Stimulated activated CD4-positive, alpha-beta T cell treated with anti-CD3 and anti-CD28 coated beads, TNF-alpha, amount 100 ng/mL, for 1 hour (primary cell): ENCODE measurements at regions not wholly inside any gene's neighbourhood (a gene's known extent, or its start where the extent isn't known, plus 50 kb on each side); places are given as distances from the start of the nearest gene placed in this dataset.
"Not testable (repeated sequence)": the region's sequence is repeated elsewhere in the genome, so short reads cannot be mapped to it uniquely, and the experiment has no call there.

Source experiments
- DNase-seq, 3 donors: peaks; one replicate each; pipeline ENCODE4 v3.0.0-alpha.2; 2020; ENCODE audit warnings: low read depth in 3 of 3, low spot score in 1 of 3

DNA sequence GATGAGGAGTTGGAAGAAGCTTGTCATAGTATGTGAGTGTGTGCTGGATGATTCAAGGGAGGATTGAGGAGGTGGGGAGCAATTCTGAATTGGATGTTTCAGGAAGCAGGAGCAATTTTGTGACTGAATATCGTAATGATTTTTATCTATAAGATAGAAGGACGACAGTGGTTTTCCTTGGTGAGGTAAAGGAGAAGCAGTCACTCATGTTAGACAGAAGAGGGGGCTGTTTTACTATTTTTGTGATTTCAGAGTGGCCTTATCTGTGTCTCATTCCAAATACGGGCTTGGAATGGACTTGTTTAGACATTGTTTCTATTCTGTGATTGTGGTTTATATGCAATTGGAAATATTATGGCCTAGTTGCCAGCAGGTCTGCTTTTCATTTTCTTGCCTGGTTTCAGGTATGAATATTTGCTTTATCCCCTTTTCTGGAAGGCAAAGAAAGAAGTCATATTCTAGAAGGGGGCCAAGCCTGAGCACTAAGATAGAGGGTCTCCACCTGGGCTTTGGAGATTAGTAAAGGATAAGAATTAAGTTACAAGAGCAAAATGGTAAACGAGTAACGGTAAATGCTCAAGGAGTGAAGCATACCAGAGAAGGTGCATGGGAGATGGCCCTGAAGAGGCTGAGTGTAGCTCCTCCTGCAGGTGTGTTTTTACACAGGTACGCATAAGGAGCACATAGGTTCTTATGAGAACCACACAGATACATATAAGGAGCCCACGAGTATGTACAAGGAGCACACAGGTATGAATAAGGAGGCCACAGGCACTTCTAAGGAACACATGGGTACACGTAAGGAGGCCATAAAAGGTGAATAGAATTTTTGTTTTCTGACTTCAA lies 124.6 kb upstream of the KCNAB1 start:
- no peak for DNase-seq

DNA sequence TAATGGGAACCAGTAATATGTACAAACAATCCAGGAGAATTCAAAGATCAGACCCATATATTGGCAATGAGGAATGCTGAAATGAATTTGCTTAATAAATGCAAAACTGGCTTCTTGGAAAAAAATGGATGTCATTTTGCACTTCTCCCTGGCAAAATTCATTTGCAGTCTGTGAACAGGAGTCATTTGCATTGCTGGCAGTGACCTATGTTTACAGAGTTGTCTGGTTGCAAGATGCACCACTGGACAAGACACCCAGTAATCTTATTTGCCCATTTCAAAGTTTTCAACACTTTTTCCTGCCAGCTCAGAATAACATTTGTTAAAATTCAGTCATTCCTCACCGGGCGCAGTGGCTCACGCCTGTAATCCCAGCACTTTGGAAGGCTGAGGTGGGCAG lies 123.5 kb upstream of the KCNAB1 start:
- DNase-seq: no peak

DNA sequence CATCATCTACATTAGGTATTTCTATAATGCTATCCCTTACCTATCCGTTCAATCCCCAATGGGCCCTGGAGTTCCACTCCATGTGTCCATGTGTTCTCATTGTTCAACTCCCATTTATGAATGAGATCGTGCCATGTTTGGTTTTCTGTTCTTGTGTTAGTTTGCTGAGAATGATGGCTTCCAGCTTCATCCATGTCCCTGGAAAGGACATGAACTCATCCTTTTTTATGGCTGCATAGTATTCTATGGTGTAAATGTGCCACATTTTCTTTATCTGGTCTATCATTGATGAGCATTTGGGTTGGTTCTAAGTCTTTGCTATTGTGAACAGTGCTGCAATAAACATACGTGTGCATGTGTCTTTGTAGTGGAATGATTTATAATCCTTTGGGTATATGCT lies 122.2 kb upstream of the KCNAB1 start:
- DNase-seq: not testable (repeated sequence)

DNA sequence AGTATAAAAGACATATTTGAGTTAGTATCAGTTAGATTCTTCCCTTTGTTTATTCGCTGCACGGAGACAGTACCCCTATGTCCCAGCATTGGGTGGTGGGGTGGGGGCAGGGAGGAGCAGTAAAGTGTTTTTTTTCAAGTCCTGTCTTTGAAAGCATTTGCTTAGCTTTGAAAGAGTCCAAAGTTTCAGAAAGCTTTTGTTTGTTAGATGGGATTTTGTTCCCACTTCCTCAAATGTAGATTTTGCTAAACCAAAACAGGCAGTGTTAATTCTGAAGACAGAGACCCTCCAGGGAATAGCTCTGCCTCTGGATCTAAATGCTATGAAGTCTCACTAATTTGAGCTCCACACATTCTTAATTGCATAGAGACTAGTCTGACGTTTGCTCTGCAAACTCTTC lies 114.6 kb upstream of the KCNAB1 start:
- DNase-seq: no peak

DNA sequence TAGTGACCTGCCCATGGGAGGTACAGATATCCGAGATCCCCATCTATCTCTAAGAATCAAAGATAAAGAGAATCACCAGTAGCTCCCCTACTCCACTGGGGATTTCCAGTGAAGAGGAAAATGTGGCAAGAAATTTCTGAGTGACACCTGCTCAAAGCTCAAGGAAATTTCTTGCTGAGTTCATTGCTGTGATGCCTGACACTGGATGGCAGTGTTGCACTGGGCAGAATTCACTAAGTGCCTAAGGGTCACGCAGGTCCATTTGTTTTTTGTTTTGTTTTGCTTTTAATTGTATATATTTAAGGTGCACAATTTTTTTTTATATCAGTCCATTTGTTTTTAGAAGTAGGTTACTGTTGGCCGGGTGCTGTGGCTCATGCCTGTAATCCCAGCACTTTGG lies 109.5 kb upstream of the KCNAB1 start:
- DNase-seq: no peak

DNA sequence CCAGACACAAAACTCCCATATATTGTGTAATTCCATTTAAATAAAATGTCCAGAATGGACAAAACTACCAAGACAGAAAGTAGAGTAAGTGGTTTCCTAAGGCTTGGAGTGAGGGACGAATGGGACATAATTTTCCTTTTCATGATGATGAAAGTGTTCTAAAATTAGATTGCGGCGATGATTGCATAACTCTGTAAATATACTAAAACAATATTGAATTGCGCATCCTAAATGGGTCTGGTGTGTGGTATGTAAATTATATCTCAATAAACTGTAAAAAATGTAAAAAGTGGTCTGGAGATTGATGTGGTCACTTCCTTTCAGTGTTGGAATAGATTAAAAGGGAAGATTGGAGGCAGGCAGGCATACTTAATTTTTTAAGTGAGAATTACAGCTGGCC lies 105.9 kb upstream of the KCNAB1 start:
- no peak for DNase-seq

DNA sequence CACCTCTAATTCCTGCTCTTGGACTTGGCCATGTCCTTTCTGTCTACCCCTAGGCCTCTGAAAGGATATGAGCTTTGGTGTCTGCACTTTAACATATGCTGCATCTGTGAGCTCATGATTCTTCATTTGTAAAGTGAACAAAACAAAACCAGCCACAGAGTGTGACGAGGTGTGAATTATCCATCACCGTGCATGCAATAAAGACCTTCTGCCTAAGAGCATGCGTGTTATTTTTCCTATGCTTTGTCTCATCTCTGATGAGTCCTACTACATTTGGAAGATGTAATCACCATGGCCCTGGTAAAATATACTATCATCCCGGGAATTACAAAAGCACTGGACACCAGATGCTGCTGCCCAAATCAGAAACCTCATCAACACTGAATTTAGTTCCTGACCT lies 103.5 kb upstream of the KCNAB1 start:
- DNase-seq: no peak

DNA sequence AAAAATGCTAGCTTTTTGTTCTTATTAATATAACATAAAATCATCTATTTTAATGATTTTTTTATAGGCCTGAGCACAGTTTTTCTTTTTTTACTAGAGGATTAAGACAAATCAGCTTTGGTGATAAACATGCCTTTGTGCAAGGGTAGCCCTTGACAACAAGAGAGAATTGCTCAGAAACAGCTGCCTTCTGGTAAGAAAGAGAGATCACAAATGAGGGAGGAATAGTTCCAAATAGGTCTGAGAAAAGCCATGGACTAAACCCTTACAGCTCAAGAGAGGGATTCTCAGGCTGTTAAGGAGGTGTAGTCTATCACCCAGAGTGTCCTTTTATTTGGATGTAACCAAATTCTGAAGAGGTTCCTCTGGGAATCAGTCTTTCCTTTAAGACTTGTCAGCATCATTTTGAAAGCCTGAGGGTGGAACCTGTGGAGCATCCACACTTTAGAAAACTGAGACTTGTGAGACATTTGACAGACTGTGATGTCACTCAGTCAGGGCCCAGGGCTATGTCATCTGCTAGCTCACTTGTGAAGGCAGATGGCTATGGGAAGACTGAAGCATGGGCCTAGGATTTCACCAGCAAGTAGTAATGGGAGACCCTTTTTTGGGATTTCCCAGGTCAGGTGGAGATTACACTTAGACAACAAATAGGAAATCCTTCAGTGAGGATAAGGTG lies 102.9 kb upstream of the KCNAB1 start:
- DNase-seq: no peak

DNA sequence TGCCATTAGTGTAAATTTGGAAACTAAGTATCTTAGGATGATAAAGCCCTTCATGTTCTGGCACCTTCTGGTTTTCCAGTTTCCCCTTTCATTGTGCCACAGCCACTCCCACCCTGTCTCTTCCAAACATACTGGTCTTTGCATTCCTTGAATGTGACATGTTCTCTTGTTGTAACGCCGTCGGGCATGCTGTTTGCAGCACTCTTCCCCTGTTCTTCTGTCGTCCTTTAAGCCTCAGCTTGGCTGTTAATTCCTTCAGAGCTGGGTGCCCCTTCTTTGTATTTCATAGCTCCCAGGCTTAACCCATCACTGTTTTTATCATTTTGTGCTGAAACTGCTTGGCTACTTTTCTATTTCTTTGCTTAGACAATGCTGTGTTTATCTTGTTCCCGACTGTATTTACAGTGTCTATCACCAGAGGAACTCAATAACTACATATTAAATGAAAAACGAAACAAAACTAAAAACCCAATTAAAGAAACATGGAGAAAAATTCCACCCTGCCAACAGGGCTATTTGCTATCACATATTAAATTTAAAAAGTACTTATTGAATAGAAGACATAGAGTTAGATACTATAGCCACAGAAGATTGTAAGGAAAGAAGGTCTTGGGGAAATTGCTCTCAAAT lies 95.4 kb upstream of the KCNAB1 start:
- DNase-seq: no peak

DNA sequence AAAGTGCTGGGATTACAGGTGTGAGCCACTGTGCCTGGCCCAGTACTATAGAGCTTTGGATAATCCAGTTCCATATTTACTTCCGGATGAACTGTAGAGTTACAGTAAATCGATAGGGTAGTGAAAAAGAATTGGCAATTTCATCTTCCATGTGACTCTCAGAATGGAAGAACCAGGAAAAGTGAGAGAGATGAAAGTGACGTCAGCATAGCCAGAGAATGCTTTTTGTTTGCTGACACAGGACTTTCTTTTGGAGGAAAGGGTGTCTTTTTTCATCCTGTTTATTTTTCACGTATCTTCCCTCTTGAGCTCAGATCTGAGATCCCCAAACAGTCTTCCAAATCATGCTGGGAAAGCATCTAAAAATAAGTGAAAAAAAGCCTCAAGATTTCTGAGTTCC lies 91.2 kb upstream of the KCNAB1 start:
- no peak for DNase-seq

DNA sequence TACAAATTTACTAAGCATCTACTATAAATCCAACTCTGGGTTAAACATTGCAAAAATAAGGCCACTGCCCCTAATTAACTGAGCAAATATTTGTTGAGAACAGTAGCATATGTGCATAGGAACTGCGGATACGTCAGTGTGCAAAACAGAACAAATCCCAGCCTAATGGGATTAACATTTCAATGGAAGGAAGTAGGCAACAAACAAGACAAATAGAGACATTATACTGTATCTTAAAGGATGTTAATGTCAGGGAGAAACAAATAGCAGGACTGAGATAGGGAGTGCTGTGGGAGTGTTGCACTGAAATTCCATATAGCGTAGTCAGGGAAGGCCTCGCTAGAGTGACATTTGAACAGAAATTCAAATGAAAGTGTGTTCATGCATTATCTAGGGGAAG lies 89.7 kb upstream of the KCNAB1 start:
- DNase-seq: no peak

DNA sequence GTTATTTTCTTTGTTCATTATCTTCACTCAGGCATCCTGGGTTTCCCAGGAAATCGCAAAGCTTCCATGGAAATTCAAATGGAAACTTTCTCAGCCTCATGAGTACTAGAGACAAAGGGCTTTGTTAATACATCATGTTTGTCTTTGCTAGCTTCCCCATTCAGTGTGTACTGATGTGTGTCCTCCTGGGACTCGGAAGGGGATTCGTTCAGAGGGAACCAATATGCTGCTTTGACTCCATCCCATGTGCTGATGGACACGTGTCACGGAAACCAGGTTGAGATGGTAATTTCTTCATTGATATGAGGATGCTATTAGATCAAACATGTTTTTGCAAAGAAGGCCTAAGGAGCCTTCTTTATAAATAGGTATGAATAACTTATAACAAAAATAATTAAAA lies 87.0 kb upstream of the KCNAB1 start:
- DNase-seq: no peak

DNA sequence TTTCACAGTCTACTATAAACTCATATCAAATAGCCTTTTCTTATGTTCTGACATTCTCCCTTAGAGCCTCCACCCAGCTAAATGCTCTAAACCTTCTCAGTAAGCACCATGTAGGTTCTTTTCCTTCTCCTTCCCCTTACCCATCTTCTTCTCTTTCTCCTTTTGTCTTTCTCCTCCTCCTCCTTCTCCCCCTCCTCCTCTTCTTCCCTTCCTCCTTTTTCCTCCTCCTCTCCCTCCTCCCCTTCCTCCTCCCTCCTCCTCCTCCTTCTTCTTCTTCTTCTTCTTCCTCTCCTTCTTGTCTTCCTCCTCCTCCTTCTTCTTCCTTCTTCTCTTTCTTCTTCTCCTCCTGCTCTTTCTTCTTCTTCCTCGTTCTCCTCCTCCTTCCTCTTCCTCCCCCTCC lies 85.2 kb upstream of the KCNAB1 start:
- no peak for DNase-seq

DNA sequence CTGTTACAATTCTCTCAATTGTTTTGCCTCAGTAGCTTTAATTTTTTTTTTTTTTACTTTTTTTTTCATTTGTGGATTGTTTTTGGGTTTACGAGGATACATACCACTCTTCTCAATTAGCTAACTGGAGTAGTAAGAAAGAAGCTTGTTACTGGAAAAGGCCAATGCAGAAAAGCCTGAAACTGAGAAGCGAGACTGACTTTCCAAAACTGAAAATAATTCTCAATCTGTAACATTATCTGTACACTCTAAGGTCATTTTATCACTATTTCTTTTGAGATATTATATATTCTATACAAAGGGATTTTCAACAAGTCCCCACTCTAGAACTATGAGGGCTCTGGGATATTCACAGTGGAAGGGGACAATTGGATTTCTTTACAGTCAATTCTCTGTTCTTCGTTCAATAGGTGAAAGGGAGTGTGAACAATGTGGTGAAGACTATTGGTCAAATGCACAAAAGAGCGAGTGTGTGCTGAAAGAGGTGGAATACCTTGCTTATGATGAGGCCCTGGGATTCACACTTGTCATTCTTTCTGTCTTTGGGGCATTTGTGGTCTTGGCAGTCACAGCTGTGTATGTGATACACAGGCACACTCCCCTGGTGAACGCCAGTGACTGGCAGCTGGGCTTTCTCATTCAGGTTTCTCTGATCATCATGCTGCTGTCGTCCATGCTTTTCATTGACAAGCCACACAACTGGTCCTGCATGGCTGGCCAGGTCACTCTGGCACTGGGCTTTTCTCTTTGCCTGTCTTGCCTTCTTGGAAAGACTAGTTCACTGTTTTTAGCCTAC lies 83.9 kb upstream of the KCNAB1 start:
- DNase-seq: no peak

DNA sequence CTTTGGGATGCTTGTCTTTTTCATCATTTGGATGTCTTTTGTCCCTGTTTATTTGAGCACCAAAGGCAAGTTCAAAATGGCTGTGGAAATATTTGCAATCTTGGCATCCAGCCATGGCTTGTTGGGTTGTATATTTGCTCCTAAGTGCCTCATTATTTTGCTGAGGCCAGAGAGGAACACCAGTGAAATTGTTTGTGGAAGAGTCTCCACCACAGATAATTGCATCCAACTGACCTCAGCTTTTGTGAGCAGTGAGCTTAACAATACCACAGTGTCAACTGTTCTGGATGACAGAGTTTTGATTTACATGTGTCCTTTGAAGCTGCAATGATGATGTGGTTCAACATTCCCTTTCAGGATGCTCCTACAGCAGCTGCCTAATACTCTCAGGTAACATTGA lies 83.0 kb upstream of the KCNAB1 start:
- no peak for DNase-seq

DNA sequence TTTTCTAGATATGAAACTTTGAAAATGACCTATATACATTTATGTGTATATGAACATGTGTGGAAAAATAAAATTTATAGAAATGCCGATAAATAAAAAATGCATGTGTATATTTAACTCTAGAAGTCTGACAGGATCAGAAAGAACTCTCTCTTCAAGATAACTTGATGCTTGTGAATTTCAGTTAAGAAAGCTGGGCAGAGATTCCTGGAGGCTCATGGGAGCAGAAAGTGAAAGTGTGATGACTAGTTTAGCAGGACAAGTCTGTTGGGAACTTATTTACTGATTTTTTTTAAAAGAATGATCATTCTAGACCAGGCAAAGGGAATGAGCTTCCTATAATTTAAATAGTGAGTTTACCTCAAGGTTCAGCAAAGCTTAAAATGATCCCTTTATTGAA lies 81.5 kb upstream of the KCNAB1 start:
- DNase-seq: no peak

DNA sequence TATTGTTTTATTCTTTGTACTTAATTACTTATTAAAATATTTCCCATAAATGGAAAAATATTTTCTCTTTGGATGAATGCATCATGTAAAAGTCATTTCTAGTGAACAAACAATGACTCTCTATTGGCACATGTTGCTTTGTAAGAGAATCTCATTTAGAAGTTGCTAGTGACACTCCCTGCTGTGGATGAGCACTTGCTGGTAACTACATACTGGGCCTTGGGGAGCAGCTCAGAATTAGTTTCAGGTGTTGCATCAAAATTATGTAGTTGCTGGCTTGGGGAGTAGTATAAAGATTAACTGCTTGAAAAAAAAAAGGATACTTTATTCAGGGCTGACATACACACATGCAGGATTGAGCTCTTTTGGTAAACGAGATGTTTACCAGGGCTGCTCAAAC lies 80.3 kb upstream of the KCNAB1 start:
- DNase-seq: no peak

DNA sequence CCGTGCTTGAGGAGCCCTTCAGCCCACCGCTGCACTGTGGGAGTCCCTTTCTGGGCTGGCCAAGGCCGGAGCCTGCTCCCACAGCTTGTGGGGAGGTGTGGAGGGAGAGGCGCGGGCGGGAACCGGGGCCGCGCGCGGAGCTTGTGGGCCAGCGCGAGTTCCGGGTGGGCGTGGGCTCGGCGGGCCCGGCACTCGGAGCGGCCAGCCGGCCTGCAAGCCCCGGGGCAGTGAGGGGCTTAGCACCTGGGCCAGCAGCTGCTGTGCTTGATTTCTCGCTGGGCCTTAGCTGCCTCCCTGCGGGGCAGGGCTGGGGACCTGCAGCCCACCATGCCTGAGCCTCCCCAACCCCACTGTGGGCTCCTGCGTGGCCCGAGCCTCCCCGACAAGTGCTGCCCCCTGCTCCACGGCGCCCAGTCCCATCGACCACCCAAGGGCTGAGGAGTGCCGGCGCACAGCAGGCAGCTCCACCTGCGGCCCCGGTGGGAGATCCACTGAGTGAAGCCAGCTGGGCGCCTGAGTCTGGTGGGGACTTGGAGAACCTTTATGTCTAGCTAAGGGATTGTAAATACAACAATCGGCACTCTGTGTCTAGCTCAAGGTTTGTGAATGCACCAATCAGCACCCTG lies 79.0 kb upstream of the KCNAB1 start:
- DNase-seq: not testable (repeated sequence)

DNA sequence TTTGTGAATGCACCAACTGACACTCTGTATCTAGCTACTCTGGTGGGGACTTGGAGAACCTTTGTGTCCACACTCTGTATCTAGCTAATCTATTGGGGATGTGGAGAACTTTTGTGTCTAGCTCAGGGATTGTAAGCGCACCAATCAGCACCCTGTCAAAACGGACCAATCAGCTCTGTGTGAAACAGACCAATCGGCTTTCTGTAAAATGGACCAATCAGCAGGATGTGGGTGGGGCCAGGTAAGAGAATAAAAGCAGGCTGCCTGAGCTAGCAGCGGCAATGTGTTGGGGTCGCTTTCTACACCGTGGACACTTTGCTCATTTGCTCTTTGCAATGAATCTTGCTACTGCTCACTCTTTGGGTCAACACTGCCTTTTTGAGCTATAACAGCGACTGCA lies 78.5 kb upstream of the KCNAB1 start:
- DNase-seq: not testable (repeated sequence)

DNA sequence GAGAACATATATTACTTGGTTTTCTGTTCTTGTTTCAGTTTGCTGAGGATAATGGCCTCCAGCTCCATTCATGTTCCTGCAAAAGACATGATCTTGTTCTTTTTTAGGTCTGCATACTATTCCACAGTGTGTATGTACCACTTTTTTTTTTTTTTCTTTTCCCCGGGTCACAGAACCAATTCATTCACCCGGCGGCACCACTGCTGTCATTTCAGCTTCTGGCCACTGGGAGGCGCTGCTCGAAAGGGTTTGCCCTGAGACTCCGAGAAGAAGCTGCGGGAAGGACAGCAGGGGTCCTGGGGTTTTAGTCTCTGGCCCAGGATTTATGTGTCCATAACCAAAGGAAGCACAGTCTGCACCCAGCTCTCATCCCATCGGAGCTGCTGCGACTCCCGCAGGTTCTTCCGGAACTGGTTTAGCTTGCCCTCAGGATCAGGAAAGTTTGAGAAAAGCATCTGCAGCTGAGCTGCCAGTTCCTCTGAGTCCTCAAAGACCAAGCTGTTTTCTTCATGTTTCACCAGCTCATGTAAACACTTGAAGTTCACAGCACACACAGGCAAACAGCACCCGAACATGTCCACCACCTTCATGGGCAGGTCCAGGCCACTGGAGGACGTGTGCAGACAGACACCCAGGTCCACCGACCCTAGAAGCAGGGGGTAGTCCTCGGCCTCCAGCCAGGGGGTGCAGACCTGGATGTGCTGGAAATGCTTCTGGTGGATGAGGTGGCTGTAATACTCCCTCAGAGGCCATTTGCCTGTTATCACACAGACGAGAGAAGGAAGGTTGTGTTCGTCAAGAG lies 76.3 kb upstream of the KCNAB1 start:
- DNase-seq: peak in 2 of 3 donors; percentile 4 to 37
